GM18508 (cell line): ENCODE measurements at regions not wholly inside any gene's neighbourhood (a gene's known extent, or its start where the extent isn't known, plus 50 kb on each side); places are given as distances from the start of the nearest gene placed in this dataset.

ENCODE experiments used
- ATAC-seq: cut with Tn5 transposase; IDR thresholded peaks from one replicate; pipeline ENCODE4 v1.9.1; 2021; ENCODE audit warnings: moderate number of reproducible peaks; ENCODE audit not compliant: insufficient read depth, unreplicated experiment

DNA sequence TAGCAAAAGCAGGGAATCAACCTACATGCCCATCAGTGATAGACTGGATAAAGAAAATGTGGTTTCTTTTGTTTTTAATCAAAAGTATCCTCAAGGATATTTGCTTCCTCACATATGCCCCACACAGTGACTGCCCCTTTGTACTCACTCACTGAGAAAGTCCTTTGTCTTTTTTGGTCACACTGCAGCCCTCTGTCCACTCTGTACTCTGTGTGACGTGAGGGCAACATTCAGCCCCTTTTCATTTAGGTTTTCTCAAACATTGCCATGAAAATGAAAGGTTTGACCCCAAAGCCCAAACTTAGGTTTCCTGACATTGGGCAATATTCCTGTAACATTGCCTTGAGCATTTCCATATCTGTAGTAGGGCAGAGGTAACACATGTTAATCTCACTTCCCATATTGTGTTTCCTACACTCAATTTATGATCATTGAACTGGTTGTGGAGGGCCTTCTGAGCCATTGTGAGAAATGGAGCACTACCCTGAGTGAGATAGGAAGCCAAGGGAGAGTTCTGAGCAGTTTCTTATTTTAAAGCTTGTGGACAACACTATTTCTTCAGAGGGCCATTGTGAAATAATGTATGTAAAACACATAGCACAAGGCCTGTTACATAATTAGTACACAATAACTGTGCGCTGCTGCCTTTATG is 501.9 kb upstream of the C1orf87 start:
- ATAC-seq, result no peak

DNA sequence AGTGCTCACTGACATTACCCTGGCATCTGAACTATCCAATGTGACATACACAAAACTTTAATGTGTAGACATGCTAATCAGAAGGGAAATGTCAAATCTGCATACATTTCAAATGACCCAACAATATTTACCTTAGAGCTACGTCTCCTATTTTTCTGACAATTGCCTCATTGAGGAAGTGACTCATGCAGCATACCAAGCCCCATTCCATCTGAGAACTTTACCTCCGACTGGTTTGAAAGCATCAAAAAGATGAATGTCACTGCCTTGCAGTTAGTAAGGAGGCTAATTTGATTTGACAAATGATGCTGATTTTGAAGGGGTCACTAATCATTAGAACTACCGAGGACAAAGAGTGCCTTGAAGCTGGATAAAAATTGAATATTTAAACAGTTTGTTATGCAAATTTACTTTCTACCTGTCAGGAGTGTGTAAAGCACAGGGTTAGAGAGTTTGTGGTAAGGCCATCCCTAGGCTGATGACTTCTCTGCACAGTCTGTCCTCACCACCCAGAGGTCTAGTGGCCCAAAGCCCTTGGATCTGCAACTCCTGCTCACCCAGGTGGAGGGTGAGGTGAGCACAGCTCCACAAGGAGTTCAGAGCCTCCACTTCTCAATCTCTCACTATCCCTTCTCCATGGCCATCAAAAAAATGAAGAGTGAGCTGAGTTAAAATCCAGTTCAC is 500.3 kb upstream of the C1orf87 start:
- ATAC-seq, result no peak

DNA sequence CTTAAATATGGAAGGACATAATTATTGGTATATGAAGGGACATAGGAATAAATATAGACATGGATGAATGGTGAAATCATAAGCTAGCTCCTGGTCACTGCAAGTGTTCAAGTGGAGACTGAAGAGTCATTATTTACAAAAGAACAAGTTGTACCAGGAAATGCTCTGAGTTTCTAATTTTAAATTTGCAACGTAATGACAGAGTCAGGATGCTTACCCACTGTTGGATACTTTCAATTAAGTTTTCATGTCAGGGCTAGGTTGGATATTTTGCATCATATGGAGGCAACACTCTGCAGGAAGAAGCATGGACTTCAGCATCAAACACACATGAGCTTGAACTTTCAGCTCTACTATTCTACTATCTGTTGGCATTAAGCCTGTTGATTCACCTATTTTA is 499.6 kb upstream of the C1orf87 start:
- no peak for ATAC-seq

DNA sequence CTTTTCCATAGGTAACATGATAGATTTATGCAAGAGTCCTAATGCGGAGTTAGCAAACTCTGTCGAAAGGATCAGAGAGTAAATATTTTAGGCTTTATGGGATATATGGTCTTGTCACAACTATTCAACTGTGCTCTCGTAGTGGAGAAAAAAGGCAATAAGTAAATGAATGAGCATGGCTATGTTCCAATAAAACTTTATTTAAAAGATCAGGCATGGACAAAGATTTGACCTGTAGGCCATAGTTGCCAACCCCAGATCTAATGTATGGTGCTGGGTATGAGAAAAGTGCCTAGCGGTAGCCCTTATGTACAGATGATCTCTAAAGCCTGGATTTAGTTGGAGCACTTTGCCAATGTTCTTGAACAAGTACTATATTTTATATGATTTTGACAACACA is 498.8 kb upstream of the C1orf87 start:
- no peak for ATAC-seq

DNA sequence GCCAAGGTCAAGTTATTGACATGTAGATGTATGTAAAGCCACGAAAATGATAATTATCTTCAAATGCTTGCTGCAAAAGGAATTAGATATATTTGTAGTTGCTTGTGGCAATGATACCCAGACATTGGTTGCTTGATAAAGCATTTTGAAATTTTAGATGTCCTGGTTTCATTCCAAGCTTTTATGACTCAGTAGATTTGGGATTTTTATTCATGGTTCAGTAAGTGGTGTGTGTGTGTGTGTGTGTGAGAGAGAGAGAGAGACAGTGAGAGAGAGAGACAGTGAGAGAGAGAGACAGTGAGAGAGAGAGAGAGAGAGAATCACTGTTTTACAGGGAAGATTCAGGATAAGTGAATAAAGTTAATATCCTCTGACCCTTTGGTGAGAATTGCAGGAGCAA is 498.2 kb upstream of the C1orf87 start:
- no peak for ATAC-seq

DNA sequence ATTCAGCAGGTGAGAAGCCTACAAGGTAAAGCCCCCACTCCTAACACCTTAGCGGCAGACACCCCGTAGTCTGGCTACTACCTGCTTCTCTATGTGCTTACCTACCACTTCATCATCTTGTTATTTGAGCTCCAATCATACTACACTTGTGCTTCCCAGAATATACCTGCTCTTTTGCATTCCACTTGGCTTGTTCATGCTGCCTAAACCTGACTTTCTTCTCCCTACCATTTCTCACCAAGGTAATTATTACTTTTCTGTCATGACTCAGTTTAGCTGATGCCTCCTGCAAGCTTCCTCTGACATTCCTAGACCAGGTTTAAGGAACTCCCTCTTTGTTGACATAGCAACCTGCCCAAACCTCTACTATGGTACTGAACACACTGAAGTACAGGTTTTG is 495.6 kb upstream of the C1orf87 start:
- no peak for ATAC-seq

DNA sequence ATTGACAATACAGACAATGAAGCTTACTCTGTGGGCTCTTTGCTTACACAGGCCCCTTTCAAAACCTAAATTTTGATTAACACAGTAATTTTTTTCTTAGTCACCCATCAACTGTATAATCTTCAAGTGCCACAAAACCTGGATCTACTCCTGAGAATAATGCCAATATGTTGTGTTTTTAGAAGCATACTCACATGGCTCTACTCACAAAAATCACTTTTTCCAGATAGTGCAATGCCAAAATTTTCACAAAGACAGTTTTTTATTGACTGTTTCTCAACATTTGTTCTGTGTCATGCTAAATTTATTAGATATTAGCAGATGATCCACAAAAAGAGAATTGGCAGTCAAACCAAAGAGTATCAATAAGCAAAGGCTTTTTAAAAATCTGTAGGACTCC is 493.7 kb upstream of the C1orf87 start:
- ATAC-seq, result no peak

DNA sequence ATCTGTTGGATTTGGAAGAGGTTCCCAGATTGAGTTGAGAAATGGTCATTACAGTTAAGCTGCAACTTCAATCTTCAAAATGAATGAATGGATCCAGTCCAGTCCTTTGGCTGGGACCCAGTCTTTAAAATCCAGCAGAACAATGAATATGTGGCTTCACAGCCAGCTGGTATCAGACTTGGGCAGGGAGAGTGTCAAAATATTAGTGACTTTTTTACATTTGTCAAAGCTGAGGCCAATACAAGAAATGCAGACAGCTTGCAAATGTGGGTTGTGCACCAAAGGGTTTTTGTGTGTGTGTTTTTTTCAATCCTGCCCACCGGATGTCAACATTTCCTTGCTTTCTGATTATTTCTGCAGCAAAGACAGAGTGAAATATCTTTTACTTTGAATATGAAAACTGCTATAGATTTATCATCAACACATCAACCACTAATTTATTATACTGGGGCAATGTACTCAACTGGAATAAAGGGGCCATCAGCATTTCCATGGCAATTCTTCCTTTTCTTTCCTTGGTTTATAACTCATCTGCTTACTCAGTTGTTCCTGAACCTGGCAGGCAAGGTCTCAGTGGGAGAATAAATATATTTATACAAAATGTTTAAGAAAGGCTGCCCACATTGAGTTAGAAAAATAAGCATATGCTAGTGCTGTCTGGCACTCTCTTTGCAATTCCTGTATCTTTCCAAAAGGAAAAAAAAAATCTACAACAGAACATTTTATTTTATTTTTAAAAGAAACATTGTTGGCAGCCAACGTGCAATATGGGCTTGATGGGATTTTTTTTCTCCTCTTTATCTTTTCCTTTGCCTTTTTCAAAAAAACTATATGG is 491.6 kb upstream of the C1orf87 start:
- no peak for ATAC-seq

DNA sequence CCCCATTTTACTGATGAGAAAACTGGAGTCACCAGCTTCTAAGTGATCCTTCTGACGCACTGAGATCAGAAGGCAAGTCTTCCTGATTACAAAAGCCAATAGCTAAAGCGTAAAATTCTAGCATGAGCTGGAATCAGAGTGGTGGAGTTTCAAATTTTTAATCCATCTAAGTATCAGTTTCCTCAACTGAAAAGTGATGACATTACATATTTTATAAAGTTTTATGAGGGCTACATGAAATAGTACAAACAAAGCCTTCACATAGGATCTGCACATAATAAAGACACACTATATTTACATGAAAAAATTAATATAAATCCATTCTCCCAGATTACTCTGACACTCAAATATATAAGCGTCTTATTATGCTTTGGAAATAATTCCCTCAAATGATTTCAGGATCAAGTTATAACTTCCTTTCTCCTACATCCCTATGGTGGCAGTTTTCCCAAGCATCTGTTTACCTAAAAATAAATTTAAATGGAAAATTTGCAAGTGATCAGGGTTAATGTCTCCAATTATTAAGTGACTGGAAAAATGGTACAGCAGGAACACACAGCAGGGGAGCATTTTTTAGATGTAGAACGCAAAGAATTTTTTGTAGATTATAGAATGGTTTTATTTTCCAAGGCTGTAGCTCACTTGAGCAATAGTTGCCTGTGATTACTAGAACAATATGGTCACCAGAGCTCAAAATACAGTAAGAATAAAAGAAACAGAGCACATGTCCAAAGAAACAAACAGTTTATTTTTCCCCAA is 490.4 kb upstream of the C1orf87 start:
- no peak for ATAC-seq

DNA sequence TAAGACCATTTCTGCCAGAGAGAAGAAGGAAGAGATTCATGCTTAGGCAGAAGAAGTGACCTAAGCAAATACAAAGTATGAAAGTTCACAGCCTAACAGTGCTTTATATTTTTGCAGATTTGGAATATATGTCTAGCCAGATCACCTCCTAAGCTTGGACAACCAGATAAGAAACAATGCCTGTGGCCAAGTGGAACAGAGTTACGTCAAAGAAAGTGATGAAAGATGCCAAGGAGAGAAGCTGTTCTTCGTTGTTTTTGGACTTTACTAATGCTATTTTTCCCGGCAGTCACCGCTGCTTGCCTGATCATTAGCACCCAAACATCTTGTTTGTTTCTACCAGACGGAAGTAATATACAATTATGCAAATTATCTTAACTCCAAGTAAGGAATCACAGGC is 489.2 kb upstream of the C1orf87 start:
- ATAC-seq, result no peak

DNA sequence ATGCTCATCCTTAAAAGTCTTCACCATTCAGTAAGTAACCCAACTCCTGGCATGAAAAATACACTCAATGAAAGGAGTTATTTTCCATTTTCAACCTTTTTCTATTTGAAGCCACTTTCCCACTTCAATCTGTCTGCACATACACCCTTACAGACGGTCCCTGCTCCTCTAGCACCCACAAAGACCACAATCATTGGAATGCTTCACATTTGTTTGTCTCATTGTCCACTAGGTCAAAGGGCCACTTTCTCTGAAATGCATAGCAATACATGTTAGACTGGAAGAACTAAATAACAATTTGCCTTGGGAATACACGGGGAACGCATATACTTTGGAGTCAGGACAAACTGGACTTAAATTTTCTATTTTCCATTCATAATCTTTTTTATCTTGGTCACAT is 487.1 kb upstream of the C1orf87 start:
- ATAC-seq, result no peak

DNA sequence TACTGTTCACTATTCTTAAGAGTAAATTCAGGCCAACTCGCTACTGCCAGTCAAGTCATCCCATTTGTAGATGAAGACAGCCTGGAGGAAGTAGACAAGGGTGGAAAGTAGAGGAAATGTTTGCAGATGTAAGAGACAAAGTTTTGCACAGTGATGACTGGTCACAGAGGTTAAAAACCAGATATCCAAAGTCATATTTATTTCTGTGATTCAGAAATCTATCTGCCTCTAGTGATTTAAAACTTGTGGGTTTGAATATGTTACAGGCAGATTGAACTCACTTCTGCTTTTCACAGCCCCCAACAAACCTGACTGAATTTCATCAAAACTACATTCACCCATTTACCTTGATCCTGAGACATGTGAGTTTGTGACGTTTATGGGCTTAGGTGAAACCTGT is 484.7 kb upstream of the C1orf87 start:
- no peak for ATAC-seq

DNA sequence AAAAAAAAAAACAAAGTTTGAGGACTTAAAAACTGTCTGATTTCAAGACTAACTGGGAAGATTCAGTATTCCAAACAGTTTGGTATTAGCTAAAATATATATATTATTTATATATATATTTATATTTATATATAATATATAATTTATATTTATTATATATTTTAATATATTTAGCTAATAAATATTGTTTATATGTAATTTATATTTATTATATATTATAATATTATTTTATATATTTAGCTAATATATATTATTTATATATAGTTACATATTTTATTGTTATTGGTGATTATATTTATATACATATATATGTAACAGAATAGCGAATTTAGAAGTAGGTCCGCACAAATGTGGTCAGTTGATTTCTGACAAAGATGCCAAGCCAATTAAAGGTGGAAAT is 480.2 kb upstream of the C1orf87 start:
- no peak for ATAC-seq

DNA sequence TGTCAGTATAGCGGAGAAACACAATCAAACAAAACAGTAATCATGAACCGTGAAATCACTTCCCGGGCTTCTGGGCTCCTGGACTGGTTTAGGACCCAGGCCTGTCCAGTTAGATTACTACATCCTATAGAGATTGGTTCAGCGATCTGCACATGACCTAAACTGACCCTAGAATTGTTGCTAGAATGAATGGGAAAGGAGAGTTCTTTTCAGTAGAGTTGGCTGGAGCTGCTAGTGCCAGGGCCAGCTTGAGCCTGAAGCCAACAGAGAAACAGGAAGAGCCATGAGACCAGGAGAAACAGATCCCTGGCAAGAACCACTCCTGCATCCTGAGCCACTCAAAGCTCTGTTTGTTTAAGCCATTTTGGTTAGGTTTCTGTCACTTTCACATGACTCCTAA is 474.3 kb upstream of the C1orf87 start:
- no peak for ATAC-seq

DNA sequence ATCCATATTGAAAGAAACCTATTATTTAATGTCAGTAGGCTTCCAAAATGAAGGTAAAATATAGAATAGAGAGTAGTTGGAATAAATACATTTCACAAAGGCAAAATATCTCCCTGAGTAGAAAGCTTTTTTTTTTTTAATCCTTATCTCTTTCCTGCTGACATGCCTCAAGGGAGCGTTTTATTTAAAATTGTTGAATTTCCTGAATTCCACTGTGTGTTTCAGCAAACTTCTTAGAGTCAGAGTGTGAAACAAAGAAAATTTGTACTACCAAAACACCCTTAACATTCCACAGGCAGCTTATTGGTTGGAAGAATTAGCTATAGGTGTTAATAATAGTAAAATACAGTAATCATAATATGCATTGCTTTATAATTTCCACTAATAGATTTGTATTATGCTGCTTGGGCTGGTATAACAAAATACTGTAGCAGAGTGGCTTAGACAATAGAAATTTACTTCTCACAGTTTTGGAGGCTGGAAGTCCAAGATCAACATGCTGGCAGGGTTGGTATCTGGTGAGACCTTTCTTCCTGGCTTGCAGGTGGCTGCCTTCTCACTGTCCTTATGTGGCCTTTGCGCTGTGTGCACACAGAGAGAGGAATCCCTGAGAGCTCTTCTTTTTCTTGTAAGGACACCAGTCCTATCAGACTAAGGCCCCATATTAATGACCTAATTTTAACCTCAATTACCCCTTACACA is 468.4 kb upstream of the C1orf87 start:
- no peak for ATAC-seq

DNA sequence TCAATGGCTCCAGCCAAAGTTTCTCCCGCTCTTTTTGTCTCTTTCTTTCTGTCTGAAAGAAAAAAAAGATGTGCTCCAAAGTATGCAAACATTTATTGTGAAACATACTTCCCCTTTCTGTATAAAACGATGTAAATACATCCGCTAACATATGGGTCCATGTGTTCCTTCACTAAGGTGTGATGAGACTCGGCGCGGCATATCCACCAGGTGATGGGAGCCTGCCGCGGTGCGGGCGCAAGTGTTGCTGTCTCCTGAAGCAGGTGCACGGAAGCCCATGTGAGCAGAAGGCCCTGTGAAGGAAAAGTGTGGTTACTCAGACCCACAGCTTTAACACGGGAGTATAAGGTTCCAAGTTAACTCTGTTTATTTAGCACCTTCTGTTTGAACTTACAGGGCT is 466.6 kb upstream of the C1orf87 start:
- no peak for ATAC-seq

DNA sequence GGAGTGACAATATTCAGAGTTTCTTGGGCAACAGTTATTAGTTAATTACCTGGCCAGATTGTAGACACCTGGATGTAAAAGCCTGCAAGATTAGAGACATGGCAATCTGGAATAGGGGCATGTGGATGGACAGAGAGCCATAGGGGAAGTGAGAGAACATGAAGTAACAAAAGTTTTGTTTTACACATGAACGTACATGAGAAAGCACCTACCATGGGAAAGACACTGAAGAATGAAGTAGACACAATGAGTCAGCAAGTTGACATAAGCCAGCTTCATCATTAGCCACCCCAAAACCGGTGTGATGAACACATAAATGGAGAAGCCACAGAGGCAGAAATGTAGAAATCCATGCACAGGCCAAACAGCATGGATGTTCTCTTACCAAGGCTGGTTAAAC is 462.1 kb upstream of the C1orf87 start:
- ATAC-seq, result no peak

DNA sequence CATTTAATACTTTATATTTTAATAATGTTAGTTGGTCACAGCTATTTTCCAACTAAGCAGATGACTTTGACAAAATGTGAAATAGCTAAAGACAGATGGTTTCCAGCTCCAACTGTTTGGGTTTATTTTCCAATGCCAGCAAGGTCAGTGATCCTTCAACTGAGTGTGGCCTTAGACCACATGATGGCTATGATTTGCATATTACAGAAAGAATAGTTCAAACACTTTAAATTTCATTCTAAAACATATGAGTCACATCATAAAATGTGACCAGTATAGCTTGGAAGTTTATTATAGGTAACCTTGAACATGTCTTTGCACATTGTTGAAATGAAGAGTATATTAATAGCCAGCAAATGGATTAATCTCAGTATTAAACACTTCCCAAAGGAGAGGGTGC is 454.0 kb upstream of the C1orf87 start:
- no peak for ATAC-seq

DNA sequence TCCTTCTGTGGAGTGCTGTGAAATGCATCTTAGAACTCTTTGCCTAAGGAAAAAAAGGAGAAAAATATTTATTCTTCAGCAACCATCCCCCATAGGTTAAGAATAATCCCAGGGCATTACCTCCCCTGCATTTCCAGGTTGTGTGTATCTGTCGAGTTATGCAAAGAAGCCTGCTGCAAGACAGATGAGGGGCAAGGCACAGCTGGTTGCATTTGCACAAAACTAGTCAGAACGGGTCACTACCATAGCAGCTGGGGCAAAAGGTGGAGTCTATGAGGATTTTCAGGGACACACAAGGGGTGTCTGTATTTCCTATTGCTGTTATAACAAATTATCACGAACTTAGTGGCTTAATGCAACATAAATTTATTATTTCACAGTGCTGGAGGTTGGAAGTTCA is 443.4 kb upstream of the C1orf87 start:
- ATAC-seq, result no peak

DNA sequence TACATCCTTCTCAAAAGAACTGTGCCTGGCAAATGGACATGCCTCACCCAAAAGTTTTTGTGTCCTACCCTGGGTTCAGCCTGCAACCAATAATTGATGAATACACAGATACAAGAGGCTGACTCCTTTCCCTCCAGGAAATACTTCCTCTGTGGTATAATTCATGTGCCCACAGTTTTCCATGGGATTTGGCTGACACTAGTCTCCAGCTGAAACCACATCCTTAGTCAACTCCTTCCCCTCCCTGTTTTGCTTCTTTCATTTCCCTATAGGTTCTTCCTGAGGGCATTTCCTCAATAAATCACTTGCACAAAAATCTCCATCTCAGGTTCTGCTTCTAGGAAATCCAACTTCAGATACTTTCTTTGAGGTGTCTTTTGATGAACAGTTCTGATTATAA is 436.6 kb upstream of the C1orf87 start:
- no peak for ATAC-seq
